ENCODE measurements at regions not wholly inside any gene's neighbourhood (a gene's known extent, or its start where the extent isn't known, plus 50 kb on each side); places are given as distances from the start of the nearest gene placed in this dataset.
A peak's percentile ranks its signal among the peaks of the same experiment; 100 is the strongest.

- H3K4me1 ChIP-seq, result peaks cover 7 to 56% (median 26%) of the 10 kb centered on the region in 3 donors
- 43 to 45% methylated on average over 2 of the region's 2 CpGs for WGBS, 2 donors
- peak overlapping the region in 3 of 4 donors; percentile 17 to 65 (median 35) for H3K27ac ChIP-seq
- intact Hi-C loops (cut with DNase I), result no loop called here
- no peaks in the 10 kb centered on the region for H3K9me3 ChIP-seq
- no peaks in the 10 kb centered on the region for H3K36me3 ChIP-seq
- H3K4me3 ChIP-seq, result no peak overlapping the region
- TF ChIP-seq POLR2A (IDR thresholded peaks at IDR 0.05) (no peak), CTCF (IDR thresholded peaks at IDR 0.05) (no peak)
- DNase-seq, result no peak
- no peaks in the 10 kb centered on the region for H3K27me3 ChIP-seq
Observed at GRCh38 chr12:58414398-58414871, 473.1 kb downstream of the ATP23 start.

- Histone ChIP-seq H3K9me3 (no peaks in the 10 kb centered on the region), H3K4me3 (no peak overlapping the region), H3K27ac (peak overlapping the region in 1 of 4 donors; percentile 25), H3K4me1 (peaks cover 17 to 68% (median 34%) of the 10 kb centered on the region in 3 donors), H3K27me3 (no peaks in the 10 kb centered on the region), H3K36me3 (no peaks in the 10 kb centered on the region)
- TF ChIP-seq CTCF (IDR thresholded peaks at IDR 0.05) (no peak), POLR2A (IDR thresholded peaks at IDR 0.05) (no peak)
- DNase-seq, result no peak
- intact Hi-C loops (cut with DNase I), result no loop called here
Observed at GRCh38 chr12:58415716-58416115, 474.3 kb downstream of the ATP23 start.

- Histone ChIP-seq H3K9me3 (no peaks in the 10 kb centered on the region), H3K27me3 (no peaks in the 10 kb centered on the region)
Observed at GRCh38 chr12:58416236-58416635, 474.9 kb downstream of the ATP23 start.

GRCh38 chr12:58419196-58419760 is 477.9 kb downstream of the ATP23 start:
- intact Hi-C loops (cut with DNase I), result no loop called here
- Histone ChIP-seq H3K27ac (peak overlapping the region; percentile 38 to 70 (median 55)), H3K9me3 (no peaks in the 10 kb centered on the region), H3K36me3 (no peaks in the 10 kb centered on the region), H3K4me3 (no peak overlapping the region), H3K4me1 (peaks cover 17 to 59% (median 20%) of the 10 kb centered on the region in 3 donors), H3K27me3 (no peaks in the 10 kb centered on the region)
- no peak for TF ChIP-seq CTCF (IDR thresholded peaks at IDR 0.05)
- no peak for DNase-seq
- WGBS, 2 donors, result 60 to 68% methylated on average over 5 to 11 of the region's 13 CpGs

More at GRCh38 chr12:58416236-58416635, 474.9 kb downstream of the ATP23 start:
- H3K36me3 ChIP-seq, result no peaks in the 10 kb centered on the region
- peaks cover 17 to 74% (median 37%) of the 10 kb centered on the region in 3 donors for H3K4me1 ChIP-seq
- H3K27ac ChIP-seq, result no peak overlapping the region
- 47 to 57% methylated on average over 2 of the region's 2 CpGs for WGBS, 2 donors
- DNase-seq, result no peak
- H3K4me3 ChIP-seq, result no peak overlapping the region
- TF ChIP-seq CTCF (IDR thresholded peaks at IDR 0.05), result no peak
- no peak for TF ChIP-seq POLR2A (IDR thresholded peaks at IDR 0.05)
- intact Hi-C loops (cut with DNase I), result no loop called here

GRCh38 chr12:58419905-58420304 is 478.5 kb downstream of the ATP23 start:
- H3K27ac ChIP-seq, result peak overlapping the region in 3 of 4 donors; percentile 47 to 70 (median 63)
- intact Hi-C loops (cut with DNase I), result no loop called here
- peaks cover 17 to 59% (median 25%) of the 10 kb centered on the region in 3 donors for H3K4me1 ChIP-seq
- no peaks in the 10 kb centered on the region for H3K36me3 ChIP-seq
- H3K9me3 ChIP-seq, result no peaks in the 10 kb centered on the region
- H3K4me3 ChIP-seq, result no peak overlapping the region
- 23 to 29% methylated on average over 1 of the region's 1 CpG for WGBS, 2 donors
- TF ChIP-seq POLR2A (IDR thresholded peaks at IDR 0.05) (no peak), CTCF (IDR thresholded peaks at IDR 0.05) (no peak)
- H3K27me3 ChIP-seq, result no peaks in the 10 kb centered on the region
- no peak for DNase-seq

Data from esophagus squamous epithelium (tissue), 5 donors.